ENCODE measurements at regions not wholly inside any gene's neighbourhood (a gene's known extent, or its start where the extent isn't known, plus 50 kb on each side); places are given as distances from the start of the nearest gene placed in this dataset.
"Not testable (repeated sequence)": the region's sequence is repeated elsewhere in the genome, so short reads cannot be mapped to it uniquely, and the experiment has no call there.

DNA sequence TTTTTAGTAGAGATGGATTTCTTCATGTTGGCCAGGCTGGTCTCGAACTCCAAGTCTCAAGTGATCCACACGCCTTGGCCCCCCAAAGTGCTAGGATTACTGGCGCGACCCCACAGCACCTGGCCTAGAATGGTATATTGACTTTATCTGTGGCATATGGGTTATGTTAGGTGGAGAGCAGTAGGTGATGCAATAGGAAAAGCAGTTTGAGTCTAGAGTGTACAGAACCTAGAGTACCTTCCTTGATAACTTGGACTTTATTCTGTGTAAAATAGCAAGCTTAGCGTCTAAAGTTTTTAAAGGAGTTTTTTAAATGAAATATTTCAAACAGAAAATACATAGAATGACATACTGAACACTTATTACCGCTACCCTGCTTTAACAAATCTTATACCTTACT lies 139.5 kb upstream of the XIST start:
- no peak for TF ChIP-seq CTCF (conservative IDR thresholded peaks at IDR 0.05; ENCODE audit: low read depth, low read length)

GRCh38 chrX:73987166-73987565 lies 134.7 kb upstream of the XIST start:
- DNase-seq (ENCODE audit: low read depth): no peak
- H3K4me3 ChIP-seq (ENCODE audit: low read depth, low read length): no peak overlapping the region
- TF ChIP-seq CTCF (conservative IDR thresholded peaks at IDR 0.05; ENCODE audit: low read depth, low read length): no peak

More for the DNA sequence above, 139.5 kb upstream of the XIST start:
- no peak overlapping the region for H3K4me3 ChIP-seq (ENCODE audit: low read depth, low read length)
- DNase-seq (ENCODE audit: low read depth): no peak

DNA sequence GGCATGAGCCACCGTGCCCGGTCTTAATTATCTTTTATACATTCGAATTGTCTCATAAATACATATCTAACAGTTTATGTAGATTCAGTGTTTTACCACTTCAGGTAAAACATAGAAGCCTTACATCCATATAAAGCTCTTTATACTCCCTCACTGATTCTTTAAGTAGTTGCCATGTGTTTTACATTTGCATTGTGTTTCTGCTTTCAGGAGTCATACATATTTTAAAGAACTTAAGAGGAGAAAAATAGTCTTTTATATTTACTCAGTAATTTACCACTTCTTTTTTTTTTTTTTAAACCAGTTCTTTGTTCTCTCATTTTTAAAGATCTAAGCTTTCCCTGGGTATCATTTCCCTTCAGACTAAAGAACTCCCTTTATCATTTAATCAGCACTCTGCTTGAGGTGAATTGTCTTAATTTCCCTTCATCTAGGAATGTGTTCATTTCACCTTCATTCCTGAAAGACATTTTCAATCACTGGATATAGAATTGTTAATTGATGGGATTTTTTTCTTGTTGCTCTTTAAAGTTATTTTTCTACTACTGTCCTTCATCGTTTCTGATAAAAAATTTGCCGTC lies 127.1 kb upstream of the XIST start:
- DNase-seq (ENCODE audit: low read depth): no peak
- H3K4me3 ChIP-seq (ENCODE audit: low read depth, low read length): no peak overlapping the region
- no peak for TF ChIP-seq CTCF (conservative IDR thresholded peaks at IDR 0.05; ENCODE audit: low read depth, low read length)

DNA sequence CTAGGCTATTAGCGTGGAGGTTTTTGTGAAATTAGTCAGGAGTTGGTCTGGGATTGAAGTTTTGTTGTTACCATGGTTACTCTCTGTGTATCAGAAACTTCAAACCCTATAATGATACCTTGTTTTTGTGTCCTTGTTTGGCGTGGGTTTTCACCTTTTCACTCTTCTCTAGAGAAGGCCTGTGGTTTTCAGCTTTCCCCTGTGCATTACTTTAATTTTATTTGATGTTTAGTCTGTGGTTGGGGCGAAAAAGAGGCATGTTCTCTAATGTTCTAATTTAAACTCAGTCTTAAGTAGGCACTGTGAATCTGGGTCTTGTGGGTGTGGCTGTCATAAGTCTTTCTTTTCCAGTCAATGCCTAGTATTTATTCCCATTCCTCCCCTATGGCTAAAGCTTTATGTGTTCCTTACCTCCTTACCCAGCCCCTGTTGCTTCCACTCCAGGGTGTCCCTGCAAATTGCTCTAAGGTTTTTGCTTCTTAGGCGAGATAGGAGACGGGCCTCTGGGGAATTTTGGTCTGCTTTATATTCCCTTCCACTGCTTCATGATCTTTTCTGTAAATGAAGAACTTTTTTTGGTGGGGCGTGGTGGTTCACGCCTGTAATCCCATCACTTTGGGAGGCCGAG lies 125.1 kb upstream of the XIST start:
- TF ChIP-seq CTCF (conservative IDR thresholded peaks at IDR 0.05; ENCODE audit: low read depth, low read length): no peak
- no peak for DNase-seq (ENCODE audit: low read depth)

DNA sequence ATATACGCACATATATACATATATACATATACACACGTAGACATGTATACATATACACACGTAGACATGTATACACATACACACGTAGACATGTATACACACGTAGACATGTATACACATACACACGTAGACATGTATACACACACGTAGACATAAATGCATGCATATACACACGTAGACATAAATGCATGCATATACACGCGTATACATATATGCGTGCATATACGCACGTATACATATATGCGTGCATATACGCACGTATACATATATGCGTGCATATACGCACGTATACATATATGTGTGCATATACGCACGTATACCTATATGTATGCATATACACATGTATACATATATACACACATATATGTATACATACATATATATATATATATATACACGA lies 114.9 kb upstream of the XIST start:
- H3K4me3 ChIP-seq (ENCODE audit: low read depth, low read length); DNase-seq (ENCODE audit: low read depth): not testable (repeated sequence)

More for the DNA sequence above, 125.1 kb upstream of the XIST start:
- no peak overlapping the region for H3K4me3 ChIP-seq (ENCODE audit: low read depth, low read length)

DNA sequence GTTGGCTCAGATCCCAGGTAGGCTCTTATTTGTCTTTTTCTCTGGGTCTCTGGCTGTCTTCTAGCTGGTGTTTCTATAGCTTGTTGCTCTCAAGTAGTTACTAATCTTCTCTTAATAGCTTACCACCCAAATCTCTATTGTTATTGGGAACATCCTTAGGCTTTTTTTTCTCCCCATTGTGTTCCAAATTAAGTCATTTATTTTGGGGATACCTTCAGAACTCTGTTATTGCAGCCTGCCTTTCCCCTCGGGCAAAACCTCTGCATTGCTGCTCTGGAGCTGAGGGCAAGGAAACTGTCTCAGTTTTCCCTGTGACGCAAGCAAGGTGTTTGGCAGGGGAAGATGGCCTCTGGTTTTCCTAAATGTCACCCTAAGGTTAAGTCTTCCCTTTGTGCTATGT lies 113.3 kb upstream of the XIST start:
- TF ChIP-seq CTCF (conservative IDR thresholded peaks at IDR 0.05; ENCODE audit: low read depth, low read length): no peak
- DNase-seq (ENCODE audit: low read depth): no peak
- no peak overlapping the region for H3K4me3 ChIP-seq (ENCODE audit: low read depth, low read length)

DNA sequence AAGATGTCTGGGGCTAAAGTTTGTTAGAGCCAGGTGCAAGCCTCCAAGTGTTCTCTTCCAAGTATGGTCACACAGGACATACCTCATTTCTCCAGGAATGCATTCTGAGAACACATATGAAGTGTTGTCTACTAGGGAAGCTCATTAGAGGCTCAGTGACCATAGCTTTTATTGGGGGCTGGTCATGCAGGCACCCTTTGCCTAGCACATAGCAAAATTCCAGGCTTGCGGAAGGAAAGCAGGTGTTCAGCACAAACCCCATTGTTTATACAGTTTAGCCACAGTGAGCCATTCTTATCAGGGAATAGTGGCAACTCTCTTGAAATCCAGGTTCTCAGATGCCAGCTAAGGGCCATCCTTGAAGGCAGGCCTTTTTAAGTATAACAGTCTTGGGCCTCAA lies 112.1 kb upstream of the XIST start:
- TF ChIP-seq CTCF (conservative IDR thresholded peaks at IDR 0.05; ENCODE audit: low read depth, low read length): no peak
- no peak for DNase-seq (ENCODE audit: low read depth)
- H3K4me3 ChIP-seq (ENCODE audit: low read depth, low read length): no peak overlapping the region

All from epithelial cell of proximal tubule (primary cell).